ENCODE measurements at regions not wholly inside any gene's neighbourhood (a gene's known extent, or its start where the extent isn't known, plus 50 kb on each side); places are given as distances from the start of the nearest gene placed in this dataset.

DNA sequence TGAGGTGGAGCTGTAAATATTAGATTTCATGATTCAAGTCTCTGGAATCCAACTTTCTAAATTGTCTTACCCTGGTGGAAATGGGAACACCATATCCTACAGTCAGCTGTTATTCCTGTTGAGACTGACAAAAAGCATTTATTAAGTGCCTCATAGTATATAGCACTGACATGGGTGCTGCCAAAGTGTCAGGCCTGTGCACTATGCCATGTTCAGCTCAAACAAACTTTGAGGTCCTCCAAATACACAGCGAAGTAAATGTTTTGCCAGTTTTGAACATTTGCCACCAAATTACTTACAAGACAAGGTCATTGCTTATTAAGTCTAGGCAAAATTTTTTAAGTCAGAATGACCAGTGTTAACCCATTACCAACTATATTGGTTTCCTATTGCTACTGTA lies 162.9 kb upstream of the SLC25A13 start:
- TF ChIP-seq FOXP2 (optimal IDR thresholded peaks at IDR 0.05; ENCODE audit: control extremely low read depth, extremely low read length, insufficient read depth) (no peak), POLR2AphosphoS5 (IDR thresholded peaks at IDR 0.05; ENCODE audit: borderline replicate concordance, low read depth, low read length) (no peak), EZH2 (IDR thresholded peaks at IDR 0.05) (no peak)

Data from SK-N-MC (cell line).